Heart left ventricle (tissue), 13 donors: ENCODE measurements at regions not wholly inside any gene's neighbourhood (a gene's known extent, or its start where the extent isn't known, plus 50 kb on each side); places are given as distances from the start of the nearest gene placed in this dataset.

ENCODE experiments used
- POLR2A ChIP-seq, 2 donors: fragments of 450-650 bp; IDR thresholded peaks; one replicate each; pipeline ENCODE4 v1.6.1; 2017; ENCODE audit warnings: antibody characterized with exemption in 2 of 2, mild to moderate bottlenecking in 2 of 2, moderate library complexity in 2 of 2
- TF ChIP-seq, protein P1 (sequence below), 12 donors: fragments of 200-600 bp; sonication (generic) in 4 of 12; IDR thresholded peaks; one replicate each; pipeline versions ENCODE4 v1.5.0 to v1.8.0; 2018 to 2022; ENCODE audit warnings: antibody characterized with exemption in 12 of 12, mild to moderate bottlenecking in 5 of 12
- donor health status: ischemic (EF 13 %, LVEDD 7.1; RV severe dilation, severe dysfunction).
- donor health status: DM: no; HTN: yes; CAD: no.
- donor health status: DM: no; HTN: no; CAD: no.
- donor health status: ischemic (EF 25% LVEDD 6.9; RV normal size, moderate dysfunction).
- donor health status: ischemic (EF 25% LVEDD 5.7; RV mildly dilated, moderate dysfunction).
- donor health status: ischemic (EF 35%, LVEDD 5.7; RV mildly dilated, moderate dysfunction).
- donor health status: nonischemic (EF 11% LVEDD 7.7; RV severe dilation, severe dysfunction).
- donor health status: DM: yes; HTN: yes; CAD: no.
- donor health status: PGD.
- donor health status: ischemic (EF 29% LVEDD 5.4; RV normal size, mild dysfunction).
- donor health status: nonischemic (EF 23%, LVEDD 6.1; RV moderate dilation, normal function).

DNA sequence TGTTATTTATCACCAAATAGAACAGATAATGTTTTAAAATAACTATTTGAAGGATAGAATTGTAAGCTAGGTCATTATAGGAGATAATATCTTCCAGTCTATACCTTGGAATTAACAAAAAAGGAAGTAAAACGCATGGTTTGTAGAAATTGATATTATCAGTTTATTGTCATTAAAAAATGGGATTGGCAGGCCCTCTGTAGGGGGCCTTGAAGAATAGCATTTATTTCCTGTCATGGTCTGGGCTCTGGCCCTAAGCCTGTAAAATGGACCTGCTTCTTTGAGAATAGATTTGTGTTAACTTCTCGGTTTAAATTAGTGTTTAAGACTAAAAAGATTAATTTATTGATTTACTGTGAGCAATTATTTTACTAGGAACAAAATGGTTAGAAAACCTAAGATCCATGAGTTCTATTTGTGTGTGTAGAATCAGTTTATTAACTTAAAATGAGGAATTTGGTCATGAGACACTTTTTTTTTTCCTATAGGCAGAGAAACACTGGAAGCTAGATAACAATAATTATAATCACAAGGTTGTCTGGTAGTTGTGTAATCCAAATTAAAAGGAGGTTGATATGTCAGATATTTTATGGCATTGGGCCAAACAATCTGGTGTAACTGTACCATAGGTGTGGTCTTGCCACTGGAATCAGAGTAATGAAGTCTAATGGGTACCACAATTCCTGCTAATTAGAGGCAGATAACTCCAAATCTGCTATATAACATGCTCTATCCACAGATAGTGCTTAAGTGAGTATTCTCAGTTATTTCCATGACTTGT lies 197.4 kb upstream of the FOXP2 start:
- TF ChIP-seq, protein P1, sequence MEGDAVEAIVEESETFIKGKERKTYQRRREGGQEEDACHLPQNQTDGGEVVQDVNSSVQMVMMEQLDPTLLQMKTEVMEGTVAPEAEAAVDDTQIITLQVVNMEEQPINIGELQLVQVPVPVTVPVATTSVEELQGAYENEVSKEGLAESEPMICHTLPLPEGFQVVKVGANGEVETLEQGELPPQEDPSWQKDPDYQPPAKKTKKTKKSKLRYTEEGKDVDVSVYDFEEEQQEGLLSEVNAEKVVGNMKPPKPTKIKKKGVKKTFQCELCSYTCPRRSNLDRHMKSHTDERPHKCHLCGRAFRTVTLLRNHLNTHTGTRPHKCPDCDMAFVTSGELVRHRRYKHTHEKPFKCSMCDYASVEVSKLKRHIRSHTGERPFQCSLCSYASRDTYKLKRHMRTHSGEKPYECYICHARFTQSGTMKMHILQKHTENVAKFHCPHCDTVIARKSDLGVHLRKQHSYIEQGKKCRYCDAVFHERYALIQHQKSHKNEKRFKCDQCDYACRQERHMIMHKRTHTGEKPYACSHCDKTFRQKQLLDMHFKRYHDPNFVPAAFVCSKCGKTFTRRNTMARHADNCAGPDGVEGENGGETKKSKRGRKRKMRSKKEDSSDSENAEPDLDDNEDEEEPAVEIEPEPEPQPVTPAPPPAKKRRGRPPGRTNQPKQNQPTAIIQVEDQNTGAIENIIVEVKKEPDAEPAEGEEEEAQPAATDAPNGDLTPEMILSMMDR (IDR thresholded peaks at IDR 0.05), result no peak
- no peak for TF ChIP-seq POLR2A (IDR thresholded peaks at IDR 0.05)
